ENCODE measurements at regions not wholly inside any gene's neighbourhood (a gene's known extent, or its start where the extent isn't known, plus 50 kb on each side); places are given as distances from the start of the nearest gene placed in this dataset.

- H3K36me3 ChIP-seq (ENCODE audit: insufficient read depth, low read length), result no peaks in the 10 kb centered on the region
- Mint-ChIP-seq H3K36me3 (ENCODE audit: low read depth, unreplicated experiment) (no peaks in the 10 kb centered on the region), H3K4me1 (ENCODE audit: low read depth, unreplicated experiment) (no peaks in the 10 kb centered on the region), H3K27ac (ENCODE audit: unreplicated experiment) (no peak overlapping the region), H3K27me3 (ENCODE audit: low read depth, unreplicated experiment) (no peaks in the 10 kb centered on the region), H3K9me3 (ENCODE audit: unreplicated experiment) (no peaks in the 10 kb centered on the region), H3K4me3 (ENCODE audit: unreplicated experiment) (no peak overlapping the region)
- DNase-seq (ENCODE audit: low read depth) (no peak), FAIRE-seq (no peak)
- no peak overlapping the region for H3K27ac ChIP-seq (ENCODE audit: low read depth, low read length)
- TF ChIP-seq CTCF (IDR thresholded peaks at IDR 0.05; ENCODE audit: insufficient read depth, low read depth, low read length), result no peak
- TF ChIP-seq EZH2 (IDR thresholded peaks at IDR 0.05; ENCODE audit: insufficient read depth, low read length), result no peak
- no peak overlapping the region for H2AFZ ChIP-seq (ENCODE audit: low read depth, low read length)
- H3K4me2 ChIP-seq (ENCODE audit: low read length), result no peak overlapping the region
- H4K20me1 ChIP-seq (ENCODE audit: insufficient read depth, low read length), result no peaks in the 10 kb centered on the region
- H3K9me3 ChIP-seq (ENCODE audit: insufficient read depth, low read depth, low read length), result no peaks in the 10 kb centered on the region
- no peak overlapping the region for H3K9ac ChIP-seq (ENCODE audit: low read length)
- no peak overlapping the region for H3K4me3 ChIP-seq (ENCODE audit: insufficient read depth, low read depth, low read length)
- H3K79me2 ChIP-seq (ENCODE audit: insufficient read depth, low read length), result no peaks in the 10 kb centered on the region
- no peaks in the 10 kb centered on the region for H3K27me3 ChIP-seq (ENCODE audit: insufficient read depth, low read length)
- no peaks in the 10 kb centered on the region for H3K4me1 ChIP-seq (ENCODE audit: insufficient read depth, low read length)
Observed at GRCh38 chr13:59609421-59609820, 554.3 kb downstream of the DIAPH3 start.
